Activated CD8-positive, alpha-beta memory T cell treated with anti-CD3 and anti-CD28 coated beads for 36 hours (primary cell): ENCODE measurements at regions not wholly inside any gene's neighbourhood (a gene's known extent, or its start where the extent isn't known, plus 50 kb on each side); places are given as distances from the start of the nearest gene placed in this dataset.
"Not testable (repeated sequence)": the region's sequence is repeated elsewhere in the genome, so short reads cannot be mapped to it uniquely, and the experiment has no call there.

ENCODE experiments used
- CTCF ChIA-PET: fragments of 350-600 bp; sonication (Branson Sonifier 250); formaldehyde crosslinking; loops from one replicate; lab custom pipeline; 2021; ENCODE audit warnings: antibody characterized with exemption; lab: Charles Lee
- POLR2A ChIA-PET: fragments of 350-600 bp; sonication (Branson Sonifier 250); formaldehyde crosslinking; loops from one replicate; lab custom pipeline; 2021; ENCODE audit warnings: antibody characterized with exemption; lab: Charles Lee

DNA sequence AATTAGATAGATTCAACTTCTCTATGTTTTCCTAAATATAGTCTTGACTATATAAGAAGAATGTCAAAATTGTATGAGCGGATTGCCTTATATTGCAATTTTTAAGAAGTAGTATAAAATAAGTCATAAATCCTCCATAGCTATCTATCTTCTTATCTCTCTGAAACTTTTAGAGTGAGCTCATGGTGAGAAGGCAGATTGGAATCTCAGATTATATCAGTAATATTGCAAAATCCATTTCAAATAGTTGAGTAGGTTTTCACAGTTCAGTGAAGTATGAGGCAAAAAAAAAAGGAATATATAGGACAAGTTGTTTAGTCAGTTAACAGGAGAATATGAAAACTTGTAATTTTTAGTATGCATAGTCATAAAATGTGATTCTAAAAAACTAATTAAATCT, 156.4 kb downstream of the FAM174A start:
- POLR2A ChIA-PET = no interaction called here
- CTCF ChIA-PET = no interaction called here

DNA sequence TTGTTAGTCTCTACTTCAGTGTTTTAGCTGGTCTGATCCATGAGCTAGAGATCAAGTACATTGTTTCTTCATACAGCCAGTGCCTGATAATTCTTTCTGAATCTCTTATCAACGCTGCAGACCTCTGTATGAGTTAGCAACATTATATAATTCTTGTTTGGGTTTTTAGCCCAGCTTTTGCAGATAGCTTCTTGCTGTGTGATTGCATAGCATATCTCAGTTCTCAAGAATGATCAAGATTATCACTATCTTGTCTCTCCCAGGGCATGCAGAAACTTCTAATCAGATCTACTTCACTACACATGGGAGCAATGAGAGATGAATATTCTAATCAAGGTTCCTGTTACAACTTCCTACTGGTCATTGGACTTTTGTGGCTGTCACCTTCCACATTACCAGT, 158.3 kb downstream of the FAM174A start:
- CTCF ChIA-PET = no interaction called here
- POLR2A ChIA-PET = no interaction called here

DNA sequence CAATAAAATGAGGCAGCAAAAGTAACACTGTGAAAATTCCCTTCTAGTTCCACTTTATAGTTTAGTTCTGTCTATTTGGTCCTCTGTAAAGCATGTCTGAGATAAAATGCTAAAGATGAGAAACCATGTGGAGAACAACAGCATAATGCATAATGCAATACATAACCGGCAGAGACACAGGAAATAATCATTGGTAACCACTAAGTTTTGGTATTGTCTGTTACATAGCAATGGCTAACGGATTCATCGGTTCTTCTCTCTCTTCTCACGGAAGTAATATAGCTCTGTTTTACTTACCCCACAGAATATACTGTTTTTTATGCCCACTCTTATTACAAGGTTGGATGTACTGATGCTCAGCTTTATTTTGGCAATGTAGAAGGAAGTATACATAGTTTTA, 158.9 kb downstream of the FAM174A start:
- ChIA-PET POLR2A (no interaction called here), CTCF (no interaction called here)

DNA sequence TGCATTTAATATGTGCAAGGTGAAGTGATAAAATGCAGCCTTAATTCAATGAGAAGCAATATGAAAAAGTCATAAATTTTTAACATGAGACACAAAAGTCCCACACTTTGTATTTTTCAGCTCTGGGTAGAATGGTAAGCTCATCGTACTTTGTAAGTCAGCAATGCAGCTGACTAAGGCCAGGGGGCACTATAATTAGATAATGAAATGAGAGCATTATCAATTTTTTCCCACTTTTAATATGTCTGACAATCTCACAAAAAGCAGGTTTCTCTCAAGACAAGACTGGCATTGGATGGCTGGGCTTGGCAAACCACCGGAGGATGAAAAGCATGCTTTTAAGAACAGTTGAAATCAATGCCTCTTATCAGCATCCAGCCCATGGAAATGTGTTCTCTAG, 162.8 kb downstream of the FAM174A start:
- CTCF ChIA-PET = no interaction called here
- POLR2A ChIA-PET = no interaction called here

DNA sequence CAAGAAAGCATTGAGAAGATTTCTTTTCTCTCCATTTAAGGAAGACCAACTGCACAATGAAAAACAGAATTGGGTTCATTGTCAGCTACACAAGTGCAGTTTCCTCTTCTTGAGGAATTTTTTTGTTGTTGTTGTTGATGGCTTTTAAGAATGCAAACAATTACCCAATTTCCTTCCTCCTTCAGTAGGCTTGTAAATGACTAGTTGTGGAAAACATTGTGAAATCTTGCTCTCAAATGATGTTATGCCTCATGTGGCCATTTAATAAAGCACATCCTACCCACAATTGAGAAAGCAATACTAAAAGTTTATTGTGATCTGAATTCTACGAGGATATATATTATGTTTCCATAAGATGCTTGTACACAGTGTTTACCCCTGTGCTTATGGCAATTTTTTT, 171.6 kb downstream of the FAM174A start:
- ChIA-PET POLR2A (no interaction called here), CTCF (no interaction called here)

DNA sequence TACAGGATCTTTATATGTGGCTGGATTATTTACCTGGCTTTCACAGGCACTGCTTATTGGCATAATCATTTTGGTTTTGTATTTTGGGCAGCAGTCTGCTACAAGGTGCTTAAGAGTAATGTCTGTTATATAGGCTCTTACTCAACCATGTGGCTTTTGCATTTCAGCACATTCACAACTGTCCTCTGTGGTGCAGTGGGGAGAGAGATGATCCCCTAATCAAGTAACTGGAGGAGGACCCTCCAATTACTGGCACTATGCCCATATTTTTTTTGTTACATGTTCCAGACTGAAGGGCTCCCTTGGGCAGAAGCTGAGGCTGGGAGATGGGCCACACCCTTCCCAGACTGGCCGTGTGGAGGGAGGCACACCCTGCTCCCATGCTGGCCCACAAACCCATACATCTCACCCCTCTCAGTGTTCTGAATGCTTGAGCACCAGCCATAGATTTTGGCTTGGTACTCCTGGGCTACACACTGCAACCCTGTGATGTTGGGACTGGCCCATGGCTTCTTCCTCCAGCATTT, 173.5 kb downstream of the FAM174A start:
- POLR2A ChIA-PET = no interaction called here
- CTCF ChIA-PET = no interaction called here

DNA sequence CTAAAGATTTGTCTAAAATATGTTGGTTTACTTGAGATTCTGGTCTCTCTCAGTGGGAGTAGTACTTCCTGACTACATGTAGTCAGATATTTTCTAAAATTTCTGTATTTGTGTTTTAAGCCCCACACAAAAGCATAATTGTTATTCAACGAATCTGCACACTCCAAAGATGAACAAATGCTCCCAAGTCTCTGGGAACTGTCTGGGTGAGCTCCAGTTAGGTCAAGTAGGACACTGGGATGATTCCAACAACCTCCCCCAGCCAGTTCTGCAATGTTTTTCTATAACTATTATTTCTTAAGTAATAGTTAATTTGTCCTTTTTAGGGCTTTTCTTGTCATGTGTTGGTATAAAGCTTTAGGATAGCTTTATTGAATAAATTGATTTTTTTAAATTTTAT, 174.6 kb downstream of the FAM174A start:
- POLR2A ChIA-PET = no interaction called here
- CTCF ChIA-PET = no interaction called here

DNA sequence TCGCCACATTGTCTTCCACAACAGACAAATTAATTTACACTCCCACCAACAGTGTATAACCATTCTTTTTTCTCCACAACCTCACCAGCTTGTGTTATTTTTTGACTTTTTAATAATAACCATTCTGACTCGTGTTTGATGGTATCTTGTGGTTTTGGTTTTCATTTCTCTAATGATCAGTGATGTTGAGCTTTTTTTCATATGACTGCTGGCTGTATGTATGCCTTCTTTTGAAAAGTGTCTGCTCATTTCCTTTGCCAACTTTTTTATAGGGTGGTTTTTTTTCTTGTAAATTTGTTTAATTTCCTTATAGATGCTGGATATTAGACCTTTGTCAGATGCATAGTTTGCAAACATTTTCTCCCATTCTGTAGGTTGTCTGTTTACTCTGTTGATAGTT, 179.6 kb downstream of the FAM174A start:
- POLR2A ChIA-PET, CTCF ChIA-PET: not testable (repeated sequence)

DNA sequence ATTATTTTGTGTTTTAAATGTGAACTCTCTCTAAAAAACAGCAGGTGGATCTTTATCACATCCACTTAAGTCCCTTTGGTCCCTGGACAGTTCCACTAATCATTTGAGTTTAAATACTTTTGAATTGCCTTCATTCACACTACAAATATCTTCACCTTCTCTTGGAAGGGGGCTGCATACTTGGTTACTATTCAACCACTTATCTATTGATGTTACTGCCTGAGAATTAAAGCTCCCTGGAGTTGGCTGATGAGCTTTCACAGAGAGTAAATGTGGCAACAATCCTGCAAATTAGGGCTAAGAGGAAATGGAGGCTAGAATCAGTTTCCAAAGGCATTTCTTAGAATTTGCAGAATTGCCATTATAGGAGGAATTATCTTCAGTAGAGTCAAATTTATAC, 180.4 kb downstream of the ST8SIA4 start:
- POLR2A ChIA-PET = no interaction called here
- CTCF ChIA-PET = no interaction called here

DNA sequence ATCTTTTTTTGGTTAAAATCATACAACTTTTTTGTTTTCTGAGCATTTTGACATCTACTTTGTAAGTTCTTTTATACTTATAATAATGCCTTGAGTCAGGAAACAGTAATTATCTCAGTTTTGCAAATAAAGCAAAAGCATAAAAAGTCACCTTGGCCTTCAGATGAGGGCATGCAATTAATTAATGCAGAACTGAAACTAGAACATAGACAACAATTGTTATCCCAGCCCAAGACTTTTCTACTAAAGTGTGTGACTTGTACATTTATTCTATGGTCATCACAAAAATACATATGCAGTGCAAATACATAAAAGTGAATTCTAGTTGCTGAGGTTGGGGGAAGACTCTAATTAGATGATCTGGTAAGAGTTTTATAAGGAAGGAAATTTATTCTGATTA, 179.9 kb downstream of the ST8SIA4 start:
- CTCF ChIA-PET = no interaction called here
- POLR2A ChIA-PET = no interaction called here

DNA sequence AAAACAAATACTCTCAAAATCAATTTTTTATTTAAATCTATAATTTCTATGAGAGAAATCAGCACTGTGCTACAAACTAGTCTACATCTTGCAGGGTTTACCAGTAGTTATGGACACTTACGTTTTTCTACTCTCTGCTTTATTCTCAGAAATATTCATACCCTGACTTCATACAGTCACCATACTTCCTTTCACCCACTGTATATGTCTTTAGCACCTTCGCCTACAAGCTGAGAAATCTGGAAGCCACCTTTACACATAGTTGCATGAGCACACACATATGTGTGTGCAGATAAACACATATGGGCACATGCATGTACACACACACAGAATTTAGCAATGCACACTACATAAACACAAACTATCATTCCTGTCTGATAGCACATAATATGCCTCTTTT, 177.0 kb downstream of the ST8SIA4 start:
- CTCF ChIA-PET = no interaction called here
- POLR2A ChIA-PET = no interaction called here

DNA sequence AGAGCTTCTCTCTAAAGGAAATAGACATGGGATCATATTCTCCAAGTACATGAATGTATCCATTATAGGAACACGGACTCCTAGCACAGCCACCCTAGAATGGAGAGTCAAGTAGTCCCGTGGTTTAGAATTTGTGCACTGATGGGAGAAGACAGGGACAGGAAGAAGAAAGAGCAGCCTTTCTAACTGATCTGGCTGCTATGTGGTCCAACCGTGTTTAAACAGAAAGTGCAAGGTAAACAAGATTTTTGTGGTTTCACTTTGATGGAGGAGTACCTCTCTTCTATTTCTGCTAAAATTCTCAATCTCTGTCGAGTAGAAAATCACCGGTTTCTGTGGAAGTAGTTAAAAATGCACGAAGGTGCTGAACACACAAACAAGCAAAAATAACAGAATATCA, 171.3 kb downstream of the ST8SIA4 start:
- POLR2A ChIA-PET = no interaction called here

DNA sequence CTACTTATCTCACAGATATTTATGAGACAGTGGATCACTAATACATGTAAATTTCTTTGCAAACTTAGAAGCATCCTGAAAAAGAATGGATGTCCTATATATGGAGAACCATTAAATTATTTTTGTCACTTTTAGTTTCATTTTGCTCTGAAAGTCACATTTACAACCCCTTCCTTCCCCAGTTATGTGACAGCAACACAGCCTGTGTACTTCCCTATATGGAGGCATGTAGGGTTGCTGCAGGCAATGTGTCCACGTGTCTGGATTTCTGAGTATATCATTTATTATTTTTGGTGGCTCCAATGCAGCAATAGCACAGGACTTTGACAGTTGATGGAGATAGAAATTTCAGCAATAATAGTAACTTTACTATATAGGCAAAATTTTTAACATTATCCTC, 156.4 kb downstream of the ST8SIA4 start:
- POLR2A ChIA-PET = no interaction called here
- CTCF ChIA-PET = no interaction called here

More for the DNA sequence above, 171.3 kb downstream of the ST8SIA4 start:
- CTCF ChIA-PET = no interaction called here

DNA sequence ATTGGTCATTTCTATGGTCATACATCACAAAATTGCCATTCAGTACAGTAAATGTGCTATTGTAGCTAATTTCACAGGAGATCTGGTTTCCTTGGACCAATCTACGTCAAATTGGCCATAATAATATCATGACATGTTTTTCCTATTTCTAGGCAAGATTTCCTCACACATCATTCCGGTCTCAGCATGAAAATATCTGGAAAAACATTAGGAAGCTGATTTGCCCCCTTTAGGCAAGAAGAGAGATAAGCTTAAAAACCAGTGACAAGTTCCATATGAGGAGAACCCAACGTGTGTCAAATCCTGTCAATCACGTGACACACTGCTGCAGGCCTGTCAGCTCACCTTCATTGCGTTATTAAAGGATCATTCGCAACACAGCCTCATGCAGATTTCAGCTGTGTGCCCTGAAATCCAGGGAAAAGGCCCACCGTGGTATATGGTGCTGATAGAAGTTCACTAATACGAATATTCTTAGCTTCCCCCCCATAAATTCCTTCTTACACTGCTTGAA, 153.3 kb downstream of the ST8SIA4 start:
- POLR2A ChIA-PET = no interaction called here
- CTCF ChIA-PET = no interaction called here

DNA sequence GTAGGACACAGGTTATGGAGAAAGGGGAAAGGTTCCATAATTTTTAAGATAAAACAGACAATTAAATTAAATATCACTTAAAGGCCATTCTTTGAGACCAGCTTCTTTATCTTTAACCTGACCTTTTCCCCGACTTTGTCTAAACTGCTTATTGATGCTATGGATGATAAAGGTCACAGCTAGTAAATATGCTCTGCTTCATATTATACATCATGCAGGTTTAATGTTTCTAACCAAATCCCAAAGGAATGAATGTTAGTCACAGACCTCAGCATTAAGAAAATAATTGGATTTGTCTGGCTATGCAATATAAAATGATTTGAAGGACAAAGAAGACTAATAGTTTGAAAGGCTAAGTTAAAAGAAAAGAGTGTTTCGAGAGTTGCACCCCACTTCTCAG, 147.6 kb downstream of the ST8SIA4 start:
- ChIA-PET CTCF (no interaction called here), POLR2A (no interaction called here)
